Tibial artery (tissue), 4 donors: ENCODE measurements at regions not wholly inside any gene's neighbourhood (a gene's known extent, or its start where the extent isn't known, plus 50 kb on each side); places are given as distances from the start of the nearest gene placed in this dataset.
"Not testable (repeated sequence)": the region's sequence is repeated elsewhere in the genome, so short reads cannot be mapped to it uniquely, and the experiment has no call there.

Experiments
- DNase-seq, 2 donors: peaks; one replicate each; pipeline ENCODE4 v3.0.0-alpha.2; 2019
- H3K27ac ChIP-seq, 2 donors: fragments of 200-600 bp; sonication (generic) in 1 of 2; 1 replicate in 1 of 2; 2 replicates in 1 of 2; pipeline ENCODE4 v1.5.1; 2018 to 2019; ENCODE audit warnings: mild to moderate bottlenecking in 1 of 2
- H3K27me3 ChIP-seq, 2 donors: fragments of 200-600 bp; sonication (generic) in 1 of 2; one replicate each; pipeline versions ENCODE4 v1.5.1 to v1.6.0; 2016 to 2019
- H3K36me3 ChIP-seq, 3 donors: fragments of 200-600 bp; sonication (generic) in 2 of 3; one replicate each; pipeline ENCODE4 v1.5.1; 2016 to 2019; ENCODE audit warnings: mild to moderate bottlenecking in 2 of 3
- H3K4me1 ChIP-seq, 4 donors: fragments of 200-600 bp; sonication (generic) in 2 of 4; 1 replicate in 3 of 4; 2 replicates in 1 of 4; pipeline ENCODE4 v1.5.1; 2016 to 2019
- H3K4me3 ChIP-seq, 2 donors: fragments of 200-600 bp; sonication (generic) in 1 of 2; 1 replicate in 1 of 2; 2 replicates in 1 of 2; pipeline ENCODE4 v1.5.1; 2018 to 2019; ENCODE audit warnings: mild to moderate bottlenecking in 2 of 2
- H3K9me3 ChIP-seq, 3 donors: fragments of 200-600 bp; sonication (generic) in 1 of 3; one replicate each; pipeline ENCODE4 v1.5.1; 2016 to 2019
- intact Hi-C: fragments of 100-400 bp; cut with DNase I; formaldehyde crosslinking; loops from one replicate; pipeline ENCODE4 v1.15.0; 2023; ENCODE audit warnings: low total_unique reads
- TF ChIP-seq, protein P1 (sequence below), 2 experiments: fragments of 200-600 bp in 1 of 2; fragments of 450-650 bp in 1 of 2; IDR thresholded peaks; one replicate each; pipeline ENCODE4 v1.5.1; 2017 to 2019; ENCODE audit warnings: antibody characterized with exemption in 2 of 2, mild to moderate bottlenecking in 1 of 2, moderate library complexity in 1 of 2

GRCh38 chr7:46107610-46108217 lies 186.6 kb upstream of the IGFBP3 start:
- TF ChIP-seq, protein P1, sequence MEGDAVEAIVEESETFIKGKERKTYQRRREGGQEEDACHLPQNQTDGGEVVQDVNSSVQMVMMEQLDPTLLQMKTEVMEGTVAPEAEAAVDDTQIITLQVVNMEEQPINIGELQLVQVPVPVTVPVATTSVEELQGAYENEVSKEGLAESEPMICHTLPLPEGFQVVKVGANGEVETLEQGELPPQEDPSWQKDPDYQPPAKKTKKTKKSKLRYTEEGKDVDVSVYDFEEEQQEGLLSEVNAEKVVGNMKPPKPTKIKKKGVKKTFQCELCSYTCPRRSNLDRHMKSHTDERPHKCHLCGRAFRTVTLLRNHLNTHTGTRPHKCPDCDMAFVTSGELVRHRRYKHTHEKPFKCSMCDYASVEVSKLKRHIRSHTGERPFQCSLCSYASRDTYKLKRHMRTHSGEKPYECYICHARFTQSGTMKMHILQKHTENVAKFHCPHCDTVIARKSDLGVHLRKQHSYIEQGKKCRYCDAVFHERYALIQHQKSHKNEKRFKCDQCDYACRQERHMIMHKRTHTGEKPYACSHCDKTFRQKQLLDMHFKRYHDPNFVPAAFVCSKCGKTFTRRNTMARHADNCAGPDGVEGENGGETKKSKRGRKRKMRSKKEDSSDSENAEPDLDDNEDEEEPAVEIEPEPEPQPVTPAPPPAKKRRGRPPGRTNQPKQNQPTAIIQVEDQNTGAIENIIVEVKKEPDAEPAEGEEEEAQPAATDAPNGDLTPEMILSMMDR (IDR thresholded peaks at IDR 0.05), result no peak
- no peak overlapping the region for H3K27ac ChIP-seq

GRCh38 chr7:46100521-46100920 lies 179.4 kb upstream of the IGFBP3 start:
- TF ChIP-seq, protein P1 (IDR thresholded peaks at IDR 0.05), result no peak
- Histone ChIP-seq H3K9me3 (no peaks in the 10 kb centered on the region), H3K4me3 (no peak overlapping the region), H3K27ac (no peak overlapping the region), H3K36me3 (no peaks in the 10 kb centered on the region), H3K4me1 (no peaks in the 10 kb centered on the region), H3K27me3 (no peaks in the 10 kb centered on the region)
- DNase-seq, result no peak
- intact Hi-C loops, result no loop called here

More at GRCh38 chr7:46107610-46108217, 186.6 kb upstream of the IGFBP3 start:
- Histone ChIP-seq H3K27me3 (no peaks in the 10 kb centered on the region), H3K9me3 (no peaks in the 10 kb centered on the region), H3K4me3 (no peak overlapping the region), H3K4me1 (no peaks in the 10 kb centered on the region), H3K36me3 (no peaks in the 10 kb centered on the region)
- no peak for DNase-seq
- intact Hi-C loops, result no loop called here

DNA sequence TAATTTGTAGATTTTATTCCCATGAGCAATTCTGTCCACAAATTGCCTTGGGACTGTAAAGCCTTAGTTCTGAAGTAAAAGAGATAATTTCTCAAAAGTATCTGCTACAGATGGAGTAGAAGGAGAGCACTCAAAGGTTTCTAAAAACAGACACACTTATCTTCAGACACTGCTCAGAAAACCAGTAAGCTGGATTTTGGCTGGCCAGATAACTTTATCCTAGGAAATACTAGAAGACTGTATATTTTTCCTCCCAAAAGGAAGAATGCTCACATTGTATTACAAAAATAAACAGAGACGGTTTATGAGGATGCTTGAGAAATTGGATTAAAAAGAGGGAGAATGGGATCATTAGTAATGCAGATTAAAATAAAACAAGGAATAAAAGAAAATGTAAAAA lies 178.0 kb upstream of the IGFBP3 start:
- Histone ChIP-seq H3K9me3 (no peaks in the 10 kb centered on the region), H3K4me3 (no peak overlapping the region), H3K4me1 (no peaks in the 10 kb centered on the region), H3K27ac (no peak overlapping the region), H3K27me3 (no peaks in the 10 kb centered on the region), H3K36me3 (no peaks in the 10 kb centered on the region)
- no peak for DNase-seq
- TF ChIP-seq, protein P1 (IDR thresholded peaks at IDR 0.05), result no peak
- intact Hi-C loops, result no loop called here

- Histone ChIP-seq H3K9me3 (no peaks in the 10 kb centered on the region), H3K27me3 (no peaks in the 10 kb centered on the region), H3K27ac (no peak overlapping the region), H3K36me3 (no peaks in the 10 kb centered on the region), H3K4me3 (no peak overlapping the region), H3K4me1 (no peaks in the 10 kb centered on the region)
- DNase-seq, result no peak
- intact Hi-C loops, result no loop called here
- TF ChIP-seq, protein P1 (IDR thresholded peaks at IDR 0.05), result no peak
Observed at GRCh38 chr7:46091071-46091470, 170.0 kb upstream of the IGFBP3 start.

- Histone ChIP-seq H3K4me3 (no peak overlapping the region), H3K27ac (no peak overlapping the region), H3K36me3 (no peaks in the 10 kb centered on the region), H3K4me1 (no peaks in the 10 kb centered on the region), H3K27me3 (no peaks in the 10 kb centered on the region), H3K9me3 (no peaks in the 10 kb centered on the region)
- DNase-seq, result no peak
- intact Hi-C loops, result no loop called here
- TF ChIP-seq, protein P1 (IDR thresholded peaks at IDR 0.05), result no peak
Observed at GRCh38 chr7:46089281-46089680, 168.2 kb upstream of the IGFBP3 start.

DNA sequence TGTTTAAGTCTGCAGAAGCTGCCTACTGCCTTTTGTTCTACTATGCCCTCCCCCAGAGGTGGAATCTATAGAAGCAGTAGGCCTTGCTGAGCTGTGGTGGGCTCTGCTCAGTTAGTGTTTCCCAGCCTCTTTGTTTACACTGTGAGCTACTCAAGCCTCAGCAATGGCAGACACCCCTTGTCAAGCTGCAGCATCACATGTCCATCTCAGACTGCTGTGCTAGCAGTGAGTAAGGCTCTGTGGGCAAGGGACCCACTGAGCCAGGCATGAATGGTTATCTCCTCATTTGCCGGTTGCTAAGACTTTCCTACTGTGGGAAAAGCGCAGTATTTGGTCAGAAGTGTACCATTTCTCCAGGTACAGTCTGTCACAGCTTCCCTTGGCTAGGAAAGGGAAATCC lies 167.4 kb upstream of the IGFBP3 start:
- H3K27ac ChIP-seq, H3K36me3 ChIP-seq, H3K4me3 ChIP-seq, DNase-seq, intact Hi-C loops, H3K9me3 ChIP-seq, H3K27me3 ChIP-seq, H3K4me1 ChIP-seq: not testable (repeated sequence)
